Ammon's horn (tissue), 1 donor: ENCODE measurements at regions not wholly inside any gene's neighbourhood (a gene's known extent, or its start where the extent isn't known, plus 50 kb on each side); places are given as distances from the start of the nearest gene placed in this dataset.
A peak's percentile ranks its signal among the peaks of the same experiment; 100 is the strongest.
"Not testable (repeated sequence)": the region's sequence is repeated elsewhere in the genome, so short reads cannot be mapped to it uniquely, and the experiment has no call there.

Experiments
- DNase-seq: peaks from one replicate; pipeline ENCODE4 v3.0.0-alpha.2; 2016; ENCODE audit warnings: low spot score

DNA sequence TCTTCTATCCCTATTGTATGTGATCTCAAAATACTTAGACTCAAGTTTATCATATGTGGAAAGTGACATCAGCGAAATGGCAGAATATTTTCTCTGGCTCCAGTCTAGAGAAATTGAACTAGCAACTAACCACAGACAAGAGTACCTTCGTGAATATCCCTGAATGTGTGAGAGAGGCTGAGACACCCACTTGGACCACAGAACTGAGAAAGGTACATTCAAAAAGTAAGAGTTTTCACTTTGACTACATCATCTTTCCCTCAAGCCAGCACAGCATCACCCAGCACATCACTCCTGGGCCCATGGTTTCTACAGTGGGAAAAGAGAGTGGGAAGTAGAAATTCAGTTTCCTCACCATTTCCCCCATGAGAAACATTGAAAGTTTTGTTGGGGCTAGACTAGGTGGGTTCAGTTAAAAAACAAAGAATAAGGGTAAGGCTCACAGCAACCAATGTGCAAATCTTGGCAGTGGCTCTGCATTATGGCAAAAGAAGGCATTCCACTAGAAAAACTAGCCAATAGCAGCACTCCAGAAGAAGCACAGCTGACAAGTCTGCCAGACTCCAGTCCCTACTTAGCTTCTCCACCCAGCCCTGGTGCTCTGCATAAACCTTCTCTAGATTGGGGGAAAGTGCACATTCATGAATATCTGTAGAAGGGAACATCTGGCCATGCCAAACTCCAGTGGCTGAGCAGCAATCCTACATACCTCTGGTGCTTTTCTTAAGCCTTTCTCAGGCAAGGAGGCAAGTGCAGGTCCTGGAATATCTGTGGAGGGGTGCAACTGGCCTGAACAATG is 225.6 kb upstream of the VLDLR start:
- DNase-seq = no peak

DNA sequence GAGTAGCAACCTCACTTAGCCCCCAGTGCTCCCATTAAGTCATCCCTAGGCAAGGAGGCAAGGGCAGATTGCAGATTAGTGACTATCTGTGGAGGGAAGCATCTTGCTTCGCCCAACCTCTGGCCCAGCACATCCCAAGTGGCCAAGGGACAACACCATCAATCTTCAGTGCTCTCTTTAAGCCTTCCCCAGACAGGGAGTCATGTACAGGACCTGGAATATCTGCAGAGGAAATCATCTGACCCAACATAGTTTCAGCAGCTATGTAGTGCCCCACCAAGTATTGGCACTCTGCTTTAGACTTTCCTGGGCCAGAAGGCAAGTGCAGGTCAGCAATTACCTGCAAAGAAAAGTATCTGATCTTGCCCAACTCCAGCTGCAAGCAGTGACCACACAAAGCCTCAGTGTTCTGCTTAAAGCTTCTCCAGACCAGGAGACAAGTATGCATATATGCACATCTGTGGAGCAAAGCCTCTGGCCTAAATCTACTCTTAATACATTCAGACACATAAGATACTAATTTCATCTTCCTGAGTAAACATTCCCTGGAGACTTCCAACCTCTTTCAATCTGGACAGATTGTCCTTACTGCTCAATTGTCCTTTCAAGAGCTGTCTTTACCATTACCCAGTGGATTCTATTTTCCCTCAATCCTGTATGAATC is 224.8 kb upstream of the VLDLR start:
- DNase-seq = no peak

DNA sequence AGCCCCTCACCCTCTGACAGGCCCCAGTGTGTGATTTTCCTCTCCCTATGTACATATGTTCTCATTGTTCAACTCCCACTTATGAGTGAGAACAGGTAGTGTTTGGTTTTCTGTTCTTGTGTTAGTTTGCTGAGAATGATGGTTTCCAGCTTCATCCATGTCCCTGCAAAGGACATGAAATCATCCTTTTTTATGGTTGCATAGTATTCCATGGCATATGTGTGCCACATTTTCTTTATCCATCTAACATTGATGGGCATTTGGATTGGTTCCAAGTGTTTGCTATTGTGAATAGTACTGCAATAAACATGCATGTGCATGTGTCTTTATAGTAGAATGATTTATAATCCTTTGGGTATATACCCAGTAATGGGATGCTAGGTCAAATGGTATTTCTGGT is 223.7 kb upstream of the VLDLR start:
- DNase-seq = not testable (repeated sequence)

DNA sequence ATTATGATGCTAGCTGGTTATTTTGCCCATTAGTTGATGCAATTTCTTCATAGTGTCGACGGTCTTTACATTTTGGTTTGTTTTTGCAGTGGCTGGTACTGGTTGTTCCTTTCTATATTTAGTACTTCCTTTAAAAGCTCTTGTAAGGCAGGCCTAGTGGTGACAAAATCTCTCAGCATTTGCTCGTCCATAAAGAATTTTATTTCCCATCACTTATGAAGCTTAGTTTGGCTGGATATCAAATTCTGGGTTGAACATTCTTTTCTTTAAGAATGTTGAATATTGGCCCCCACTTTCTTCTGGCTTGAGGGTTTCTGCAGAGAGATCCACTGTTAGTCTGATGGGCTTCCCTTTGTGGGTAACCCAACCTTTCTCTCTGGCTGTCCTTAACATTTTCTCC is 219.8 kb upstream of the VLDLR start:
- not testable (repeated sequence) for DNase-seq

DNA sequence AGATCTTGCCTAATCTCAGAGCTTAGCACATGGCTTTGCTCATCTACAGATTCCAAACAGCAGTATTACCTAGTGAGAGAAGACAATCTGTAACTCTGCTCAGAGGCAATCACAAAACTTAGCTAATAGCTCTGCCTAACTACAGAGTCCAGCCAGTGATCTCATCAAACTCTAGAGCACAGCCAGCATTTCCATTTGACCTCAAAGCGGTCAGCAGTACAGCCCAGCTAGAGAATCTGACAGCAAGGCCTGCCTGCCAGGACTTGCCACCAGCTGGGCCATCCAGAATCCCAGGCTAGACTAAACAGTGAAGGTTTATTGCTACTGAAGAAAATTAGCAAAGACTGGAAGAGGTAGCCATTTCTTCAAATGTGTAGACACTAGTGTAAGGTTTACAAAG is 217.9 kb upstream of the VLDLR start:
- no peak for DNase-seq

DNA sequence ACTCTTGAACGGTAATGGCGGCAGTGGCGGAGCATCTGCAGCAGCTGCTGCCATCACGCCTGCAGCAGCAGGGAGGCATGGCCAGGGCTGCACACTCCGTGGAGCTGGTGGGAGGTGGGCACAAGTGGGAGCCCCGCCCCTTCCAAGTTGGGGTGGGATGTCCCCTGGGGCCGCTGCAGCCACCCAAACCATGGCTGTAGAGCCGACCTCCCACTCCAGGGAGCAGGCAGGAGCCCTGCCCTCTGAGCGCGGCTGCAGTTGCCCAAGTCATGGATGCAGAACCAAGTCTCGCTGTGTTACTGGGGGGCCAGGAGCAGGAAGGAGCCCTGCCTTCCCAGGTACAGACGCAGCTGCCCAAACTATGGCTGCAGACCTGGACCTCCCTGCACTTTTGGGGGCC is 215.3 kb upstream of the VLDLR start:
- no peak for DNase-seq

DNA sequence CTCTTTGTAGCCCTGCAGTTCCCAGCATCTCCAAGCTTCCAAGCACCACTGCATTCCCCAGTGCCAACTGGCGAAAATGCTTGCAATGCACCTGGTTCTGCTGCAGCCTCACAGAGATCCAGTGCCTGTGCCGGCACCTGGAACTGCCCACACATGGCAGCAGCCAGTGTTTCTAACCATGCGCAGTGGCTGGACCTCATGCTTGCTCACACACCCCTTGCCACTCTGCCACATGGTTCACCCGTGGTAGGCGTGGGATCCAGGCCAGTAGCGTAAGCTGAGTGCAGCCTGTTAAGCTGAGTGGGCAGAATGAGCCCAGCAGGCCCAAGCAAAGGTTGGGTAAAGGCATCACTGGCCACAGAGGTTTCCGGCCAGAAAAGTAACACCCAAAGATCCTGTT is 214.1 kb upstream of the VLDLR start:
- no peak for DNase-seq

DNA sequence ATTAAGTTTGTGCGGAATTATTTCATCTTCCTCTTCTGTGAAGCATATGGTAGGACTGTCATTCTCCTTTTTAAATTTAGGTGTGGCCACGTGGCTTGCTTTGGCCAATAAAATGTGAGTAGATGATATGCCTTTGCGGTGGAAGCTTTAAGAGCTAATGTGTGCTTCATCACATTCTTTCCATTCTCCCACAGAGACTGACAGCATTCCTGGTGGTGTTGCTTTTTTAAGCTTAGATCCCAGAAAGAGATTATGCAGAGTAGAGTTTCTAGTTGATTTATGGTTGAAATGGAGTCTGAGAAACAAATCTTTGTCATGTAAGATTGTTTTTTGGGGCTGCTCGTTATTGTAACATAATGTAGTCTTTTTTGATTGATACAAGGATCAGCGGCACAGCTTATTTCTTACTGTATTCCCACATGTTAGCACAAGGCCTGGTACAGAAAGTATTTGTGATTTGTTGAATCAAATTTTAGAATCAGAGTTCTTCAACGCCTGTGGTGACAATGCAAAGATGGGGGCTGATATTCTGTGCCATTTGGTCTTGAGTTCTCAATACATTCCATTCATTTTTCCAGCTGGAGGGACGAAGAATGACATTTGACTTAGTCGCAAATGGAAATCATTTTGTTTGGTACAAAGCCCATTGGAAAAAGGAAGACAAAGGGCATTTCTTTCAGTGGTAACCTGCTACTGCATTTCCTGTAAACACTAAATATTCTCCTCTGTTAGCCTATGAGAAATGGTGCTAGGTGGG is 209.9 kb upstream of the VLDLR start:
- DNase-seq = peak; percentile 35

DNA sequence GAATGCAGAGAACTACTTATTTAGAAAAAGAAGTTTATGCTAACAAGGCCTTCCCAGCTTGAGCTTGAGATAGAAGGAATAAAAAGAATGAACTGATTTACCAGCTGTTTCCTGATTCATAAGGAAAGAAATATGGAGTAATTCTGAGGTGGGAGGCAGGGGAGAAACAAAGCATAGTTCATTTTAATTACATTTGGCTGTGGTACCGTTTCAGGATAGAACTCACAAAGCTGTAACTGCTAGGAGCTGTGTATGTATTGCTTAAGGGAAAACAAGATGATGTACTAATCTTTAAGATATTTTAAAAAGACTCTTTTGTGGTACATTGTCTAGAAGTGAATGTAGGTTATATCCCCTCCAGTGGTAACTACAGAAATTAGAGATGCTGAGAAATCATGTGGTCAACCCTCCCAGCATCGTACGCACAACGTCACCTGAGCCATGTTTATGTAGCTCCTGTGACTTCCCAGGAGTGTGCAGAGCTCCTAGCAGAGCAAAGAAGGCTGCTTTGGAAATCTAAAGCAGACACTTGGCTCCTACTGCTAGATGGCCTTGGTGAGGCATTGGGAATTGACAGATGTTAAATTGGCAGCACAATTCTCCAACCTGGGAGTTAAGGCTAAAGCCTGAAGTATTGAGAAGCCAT is 208.3 kb upstream of the VLDLR start:
- DNase-seq = no peak

DNA sequence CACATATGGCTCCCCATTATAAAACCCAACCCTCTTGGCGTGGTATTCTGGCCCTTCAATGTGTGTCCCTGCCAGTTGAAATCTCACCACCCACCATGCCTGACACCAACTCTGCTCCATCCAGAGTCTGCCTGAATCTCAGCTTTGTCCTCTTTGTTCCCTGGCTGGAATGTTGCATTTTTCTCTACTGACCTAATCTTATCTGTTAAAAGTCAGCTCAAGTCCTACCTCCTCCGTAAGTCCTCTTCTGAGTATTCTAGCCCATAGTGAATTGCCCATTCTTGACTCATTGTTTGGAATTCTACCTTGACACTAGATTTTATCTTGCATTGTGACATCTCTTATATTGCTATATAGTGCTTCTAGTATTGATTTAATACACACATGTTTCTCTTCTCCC is 207.1 kb upstream of the VLDLR start:
- DNase-seq = no peak

DNA sequence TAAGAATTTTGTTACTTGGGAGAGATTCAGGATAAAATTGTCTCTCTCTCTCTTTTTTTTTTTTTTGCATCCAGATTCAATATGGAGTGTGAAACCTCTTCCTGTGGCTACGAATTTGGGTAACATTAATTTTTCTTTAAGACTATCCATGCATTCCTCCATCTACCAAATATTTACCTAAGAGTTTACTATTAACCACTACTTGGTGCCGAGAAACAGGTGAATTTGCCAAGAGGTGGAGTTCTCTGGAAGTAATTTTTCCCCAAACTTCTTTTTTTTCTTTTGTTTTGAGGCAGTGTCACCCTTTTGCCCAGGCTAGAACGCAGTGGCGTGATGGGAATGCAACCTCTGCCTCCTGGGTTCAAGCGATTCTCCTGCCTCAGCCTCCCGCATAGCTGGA is 206.3 kb upstream of the VLDLR start:
- DNase-seq = no peak

DNA sequence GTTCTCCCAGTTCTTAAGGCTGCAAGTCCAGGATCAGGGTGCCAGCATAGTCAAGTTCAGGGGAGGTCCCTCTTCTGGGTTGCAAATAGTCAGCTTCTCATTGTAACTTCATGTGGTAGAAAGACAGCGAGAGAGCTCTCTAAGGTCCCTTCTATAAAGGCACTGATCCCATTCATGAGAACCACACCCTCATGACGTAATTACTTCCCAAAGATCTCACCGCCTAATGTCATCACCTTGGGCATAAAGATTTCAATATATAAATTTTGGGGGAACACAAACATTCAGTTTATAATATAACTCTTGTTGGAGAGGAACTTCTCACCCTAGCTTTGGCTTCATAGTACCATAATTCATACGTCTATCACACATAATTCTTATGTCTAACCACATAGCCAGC is 203.9 kb upstream of the VLDLR start:
- no peak for DNase-seq

DNA sequence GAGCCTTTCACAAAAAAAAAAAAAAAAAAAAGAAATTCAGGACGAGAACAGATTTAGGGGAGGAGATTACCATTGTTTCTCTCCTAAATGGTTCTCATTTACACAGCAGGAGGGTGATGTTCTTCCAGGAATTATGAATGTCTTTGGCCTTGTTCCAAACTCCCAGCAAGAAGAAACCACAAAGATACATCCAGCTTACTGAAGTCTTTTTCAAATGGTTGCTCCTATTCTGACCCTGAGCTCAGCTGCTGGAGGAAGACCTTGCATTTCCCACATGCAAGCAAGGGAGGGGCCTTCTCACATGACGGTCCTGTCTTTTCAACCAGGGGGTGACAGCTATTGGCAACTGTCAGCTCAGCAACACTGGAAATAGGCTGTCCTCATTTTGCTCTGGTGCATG is 203.0 kb upstream of the VLDLR start:
- DNase-seq = peak; percentile 18

DNA sequence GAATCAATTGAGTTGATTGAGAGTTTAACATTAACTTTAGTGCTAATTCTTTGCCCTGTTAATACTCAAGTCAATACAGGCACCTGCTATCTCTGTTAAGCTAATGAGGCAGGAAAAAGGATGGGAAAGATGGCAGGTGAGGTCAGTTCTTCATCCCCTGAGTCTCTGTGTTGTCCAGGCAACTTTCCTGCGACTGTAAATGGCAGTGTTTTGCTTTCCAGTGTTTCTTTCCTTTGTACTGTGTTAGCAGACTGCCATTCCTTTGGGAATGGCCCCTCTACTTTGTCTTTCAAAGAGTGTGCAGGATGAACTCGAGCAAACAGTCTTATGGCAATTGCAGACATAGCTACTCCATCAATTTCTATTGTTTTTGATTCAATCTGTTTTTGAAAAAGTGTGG is 202.2 kb upstream of the VLDLR start:
- DNase-seq = no peak

DNA sequence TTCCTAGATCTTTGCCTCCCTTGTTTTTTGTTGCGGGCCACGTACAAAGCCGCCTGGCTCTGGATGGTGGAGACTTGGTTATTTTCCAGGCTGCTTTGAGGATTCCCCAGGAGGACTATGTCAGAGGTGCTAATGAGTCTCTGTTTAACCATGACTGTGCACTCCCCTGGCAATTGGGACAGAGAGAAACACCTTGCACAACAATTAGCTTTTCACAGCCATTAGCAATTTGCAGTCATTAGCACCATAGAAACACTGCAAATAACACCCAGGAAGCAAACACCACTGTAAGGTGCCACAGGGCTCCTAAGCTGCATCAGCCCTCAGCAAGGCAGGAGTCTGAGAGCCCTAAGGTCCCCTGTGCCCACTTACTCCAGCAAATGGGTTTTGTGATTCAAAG is 201.0 kb upstream of the VLDLR start:
- DNase-seq = no peak

DNA sequence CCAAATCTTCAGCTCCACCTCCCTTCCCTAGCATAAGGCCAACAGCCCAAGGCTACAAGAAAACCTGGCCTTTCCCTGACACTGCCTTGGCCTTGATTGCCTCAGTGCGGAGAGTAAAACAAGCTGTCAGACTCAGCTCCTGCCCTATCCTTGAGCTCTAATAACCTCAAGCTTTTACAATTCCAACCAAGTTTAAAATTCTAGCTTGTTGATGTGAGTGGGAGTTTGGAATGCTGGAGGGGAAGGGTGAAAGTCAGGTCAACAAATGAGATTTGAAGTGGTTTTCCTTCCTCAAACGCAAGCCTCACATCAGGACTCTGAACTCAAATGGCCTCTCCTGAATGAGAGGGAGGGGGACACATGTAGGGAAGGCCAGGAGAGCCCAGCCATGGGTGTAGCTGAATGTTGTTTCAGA is 197.0 kb upstream of the VLDLR start:
- no peak for DNase-seq

DNA sequence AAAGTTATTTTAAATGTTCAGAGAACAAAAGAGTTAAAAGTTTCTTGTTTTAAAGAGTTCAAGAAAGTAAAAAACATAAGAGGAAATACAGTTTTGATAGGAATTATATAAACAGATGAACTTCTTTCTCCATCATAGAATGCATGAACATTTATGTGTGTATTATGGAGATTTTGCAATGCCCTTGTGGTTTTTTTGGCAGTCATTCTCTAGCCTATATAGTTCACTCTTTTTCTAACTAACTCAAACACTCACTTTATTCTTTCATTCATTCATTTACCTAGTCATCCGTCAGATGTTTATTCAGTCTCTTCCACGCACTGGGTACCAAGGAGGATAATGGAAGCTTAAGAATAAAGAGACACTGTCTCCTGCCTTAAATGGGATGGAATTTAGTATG is 195.9 kb upstream of the VLDLR start:
- DNase-seq = no peak

DNA sequence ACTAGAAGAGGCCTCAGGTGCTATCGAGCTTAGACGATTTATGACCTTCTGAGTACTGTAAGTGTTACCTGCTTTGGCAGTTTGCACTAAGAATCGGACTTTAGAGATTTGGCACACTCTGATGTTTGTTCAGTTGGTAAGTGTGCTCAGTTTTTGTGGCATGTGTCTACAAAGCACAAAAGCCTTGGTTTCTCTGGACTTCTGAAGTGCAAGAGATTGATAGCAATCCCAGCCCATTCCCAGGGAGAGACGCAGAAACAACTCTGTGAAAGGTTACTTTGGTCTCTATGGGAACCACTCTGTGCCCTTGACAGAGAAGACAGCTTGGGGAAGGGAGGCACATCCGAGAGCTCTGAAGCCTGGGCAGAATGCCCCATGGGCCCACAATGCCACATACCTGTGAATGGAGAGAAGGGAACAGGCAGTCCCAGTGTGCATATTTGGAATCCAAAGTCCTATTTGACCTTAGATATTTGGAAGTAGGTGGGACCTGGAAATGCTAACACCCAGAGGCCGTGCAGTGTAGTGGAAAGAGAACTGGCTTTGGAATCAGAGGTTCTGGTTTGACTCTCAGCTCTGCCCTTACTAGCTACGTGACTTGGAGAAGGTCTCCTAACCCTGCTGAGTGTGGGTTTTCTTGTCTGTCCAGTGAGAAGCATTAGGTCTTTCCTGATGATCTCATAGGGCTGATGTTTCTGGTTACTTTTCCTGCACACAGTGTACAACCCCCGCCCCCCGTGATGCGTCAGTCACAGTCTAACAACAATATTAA is 194.3 kb upstream of the VLDLR start:
- no peak for DNase-seq

DNA sequence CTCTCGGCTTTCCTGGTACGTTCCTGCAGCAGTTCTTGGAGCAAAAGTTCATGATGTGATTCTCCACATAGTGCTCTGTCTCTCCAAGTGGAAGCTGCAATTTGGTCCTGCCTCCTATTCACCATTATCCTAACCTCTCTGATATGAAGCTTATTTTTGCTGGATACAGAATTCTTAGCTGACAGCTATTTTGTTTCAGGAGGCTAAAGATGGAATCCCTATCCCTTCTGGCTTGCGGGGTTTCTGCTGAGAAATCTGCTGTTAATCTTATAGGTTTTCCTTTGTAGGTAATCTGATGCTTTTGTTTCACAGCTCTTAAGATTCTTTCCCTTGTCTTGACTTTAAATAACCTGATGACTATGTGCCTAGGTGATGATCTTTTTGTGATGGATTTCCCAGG is 181.6 kb upstream of the VLDLR start:
- DNase-seq = no peak

DNA sequence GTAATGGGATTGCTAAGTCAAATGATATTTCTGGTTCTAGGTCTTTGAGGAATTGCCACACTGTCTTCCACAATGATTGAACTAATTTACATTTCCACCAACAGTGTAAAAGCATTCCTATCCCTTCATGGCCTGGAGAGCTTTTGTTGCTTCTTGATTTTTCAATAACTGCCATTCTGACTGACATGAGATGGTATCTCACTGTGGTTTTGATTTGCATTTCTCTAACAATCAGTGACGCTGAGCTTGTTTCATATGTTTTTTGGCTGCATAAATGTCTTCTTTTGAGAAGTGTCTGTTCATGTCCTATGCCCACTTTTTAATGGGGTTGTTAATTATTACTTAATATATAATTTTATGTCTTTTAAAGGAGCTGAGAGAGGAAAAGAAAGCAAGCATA is 177.7 kb upstream of the VLDLR start:
- DNase-seq = not testable (repeated sequence)

DNA sequence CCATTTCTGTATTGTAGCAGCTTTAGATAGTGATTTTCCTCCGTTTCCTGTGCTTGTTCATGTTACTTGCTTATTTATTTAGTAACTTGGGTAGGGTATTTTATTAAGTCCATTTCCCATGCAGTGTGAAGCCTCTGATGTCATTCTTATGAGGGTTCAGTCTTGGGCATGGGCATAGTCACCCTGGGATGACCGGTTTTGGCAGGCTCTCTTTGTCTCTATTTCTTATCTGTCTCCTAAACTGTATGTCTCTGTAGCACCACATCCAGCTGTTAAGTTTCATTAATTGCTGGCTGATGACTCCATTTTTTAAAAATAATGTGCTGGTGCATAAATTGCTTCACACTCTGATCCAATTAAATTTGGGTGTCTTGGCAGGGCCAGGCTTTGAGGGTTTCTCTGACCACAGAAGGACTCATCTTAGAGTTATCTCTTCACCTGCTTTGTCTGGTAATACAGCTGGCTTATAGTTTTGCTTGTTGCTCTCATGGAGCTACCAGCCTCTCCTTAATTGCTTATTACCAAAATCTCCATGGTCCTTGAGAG is 173.3 kb upstream of the VLDLR start:
- DNase-seq = no peak

DNA sequence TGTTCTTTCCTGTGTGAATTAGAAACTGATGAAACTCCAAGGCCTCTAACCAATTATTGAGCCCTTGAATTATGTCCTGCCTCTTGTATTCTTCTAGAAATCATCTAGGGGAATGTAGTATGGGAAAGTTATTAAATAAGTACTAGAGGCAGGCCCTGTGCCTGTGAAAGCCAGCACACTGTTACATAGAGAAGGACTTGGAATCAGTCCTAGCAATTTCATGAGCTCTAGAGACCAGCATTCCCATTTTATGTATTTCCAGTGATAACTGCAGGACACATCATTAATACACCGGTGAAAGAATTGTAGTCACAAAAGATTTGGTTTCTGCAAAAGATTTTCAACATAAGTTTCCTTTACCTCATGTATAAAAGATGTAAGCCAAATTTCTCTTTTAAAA is 168.5 kb upstream of the VLDLR start:
- no peak for DNase-seq
